Upper lobe of right lung (tissue), 1 donor: ENCODE measurements at regions not wholly inside any gene's neighbourhood (a gene's known extent, or its start where the extent isn't known, plus 50 kb on each side); places are given as distances from the start of the nearest gene placed in this dataset.
A peak's percentile ranks its signal among the peaks of the same experiment; 100 is the strongest.

Source experiments
- ATAC-seq: fragments of 200-7000 bp; cut with Tn5 transposase; one replicate; pipeline ENCODE4 v1.9.1; 2020; ENCODE audit warnings: mild to moderate bottlenecking, moderate library complexity
- DNase-seq: peaks from one replicate; pipeline ENCODE4 v3.0.0-alpha.2; 2020
- H3K27ac ChIP-seq: fragments of 200-600 bp; one replicate; pipeline ENCODE4 v1.8.0; 2022
- H3K27me3 ChIP-seq: fragments of 200-600 bp; one replicate; pipeline ENCODE4 v1.8.0; 2022; ENCODE audit warnings: mild to moderate bottlenecking
- H3K36me3 ChIP-seq: fragments of 200-600 bp; one replicate; pipeline ENCODE4 v1.8.0; 2022
- H3K4me1 ChIP-seq: fragments of 200-600 bp; one replicate; pipeline ENCODE4 v1.8.0; 2022
- H3K4me3 ChIP-seq: fragments of 200-600 bp; one replicate; pipeline ENCODE4 v1.8.0; 2022; ENCODE audit warnings: mild to moderate bottlenecking
- H3K9me3 ChIP-seq: fragments of 200-600 bp; one replicate; pipeline ENCODE4 v1.8.0; 2022
- CTCF ChIP-seq: fragments of 200-600 bp; IDR thresholded peaks from one replicate; pipeline ENCODE4 v1.8.0; 2022; ENCODE audit warnings: antibody characterized with exemption
- intact Hi-C: fragments of 100-400 bp; cut with DNase I; formaldehyde crosslinking; loops from one replicate; pipeline ENCODE4 v1.11.0; 2022
- donor health status: DM: no; HTN: yes; CAD: no; lungs with severe emphysema.

GRCh38 chr10:131845505-131846239 lies 55.1 kb upstream of the PPP2R2D start:
- no peak overlapping the region for H3K4me3 ChIP-seq
- no peak overlapping the region for H3K27ac ChIP-seq
- no peaks in the 10 kb centered on the region for H3K4me1 ChIP-seq
- intact Hi-C loops: no loop called here
- no peaks in the 10 kb centered on the region for H3K36me3 ChIP-seq
- peak; percentile 45 for DNase-seq
- ATAC-seq: no peak
- no peak for TF ChIP-seq CTCF
- no peaks in the 10 kb centered on the region for H3K27me3 ChIP-seq
- H3K9me3 ChIP-seq: no peaks in the 10 kb centered on the region

- intact Hi-C loops: no loop called here
- H3K36me3 ChIP-seq: no peaks in the 10 kb centered on the region
- DNase-seq: peak; percentile 57
- no peaks in the 10 kb centered on the region for H3K27me3 ChIP-seq
- no peaks in the 10 kb centered on the region for H3K4me1 ChIP-seq
- H3K9me3 ChIP-seq: no peaks in the 10 kb centered on the region
- no peak for ATAC-seq
- no peak overlapping the region for H3K4me3 ChIP-seq
- H3K27ac ChIP-seq: no peak overlapping the region
- TF ChIP-seq CTCF: no peak
Observed at GRCh38 chr10:131846240-131847101, 54.3 kb upstream of the PPP2R2D start.

- intact Hi-C loops: no loop called here
- no peaks in the 10 kb centered on the region for H3K4me1 ChIP-seq
- no peak overlapping the region for H3K27ac ChIP-seq
- H3K4me3 ChIP-seq: no peak overlapping the region
- H3K9me3 ChIP-seq: no peaks in the 10 kb centered on the region
- peak; percentile 52 for DNase-seq
- no peak for ATAC-seq
- no peak for TF ChIP-seq CTCF
- H3K36me3 ChIP-seq: no peaks in the 10 kb centered on the region
- no peaks in the 10 kb centered on the region for H3K27me3 ChIP-seq
Observed at GRCh38 chr10:131847241-131847783, 53.5 kb upstream of the PPP2R2D start.

- no peak overlapping the region for H3K4me3 ChIP-seq
- no peaks in the 10 kb centered on the region for H3K27me3 ChIP-seq
- H3K4me1 ChIP-seq: no peaks in the 10 kb centered on the region
- no peaks in the 10 kb centered on the region for H3K36me3 ChIP-seq
- no peak for TF ChIP-seq CTCF
- no peak overlapping the region for H3K27ac ChIP-seq
- ATAC-seq (no peak), DNase-seq (peak; percentile 45)
- H3K9me3 ChIP-seq: no peaks in the 10 kb centered on the region
- intact Hi-C loops: no loop called here
Observed at GRCh38 chr10:131848296-131848695, 52.5 kb upstream of the PPP2R2D start.

DNA sequence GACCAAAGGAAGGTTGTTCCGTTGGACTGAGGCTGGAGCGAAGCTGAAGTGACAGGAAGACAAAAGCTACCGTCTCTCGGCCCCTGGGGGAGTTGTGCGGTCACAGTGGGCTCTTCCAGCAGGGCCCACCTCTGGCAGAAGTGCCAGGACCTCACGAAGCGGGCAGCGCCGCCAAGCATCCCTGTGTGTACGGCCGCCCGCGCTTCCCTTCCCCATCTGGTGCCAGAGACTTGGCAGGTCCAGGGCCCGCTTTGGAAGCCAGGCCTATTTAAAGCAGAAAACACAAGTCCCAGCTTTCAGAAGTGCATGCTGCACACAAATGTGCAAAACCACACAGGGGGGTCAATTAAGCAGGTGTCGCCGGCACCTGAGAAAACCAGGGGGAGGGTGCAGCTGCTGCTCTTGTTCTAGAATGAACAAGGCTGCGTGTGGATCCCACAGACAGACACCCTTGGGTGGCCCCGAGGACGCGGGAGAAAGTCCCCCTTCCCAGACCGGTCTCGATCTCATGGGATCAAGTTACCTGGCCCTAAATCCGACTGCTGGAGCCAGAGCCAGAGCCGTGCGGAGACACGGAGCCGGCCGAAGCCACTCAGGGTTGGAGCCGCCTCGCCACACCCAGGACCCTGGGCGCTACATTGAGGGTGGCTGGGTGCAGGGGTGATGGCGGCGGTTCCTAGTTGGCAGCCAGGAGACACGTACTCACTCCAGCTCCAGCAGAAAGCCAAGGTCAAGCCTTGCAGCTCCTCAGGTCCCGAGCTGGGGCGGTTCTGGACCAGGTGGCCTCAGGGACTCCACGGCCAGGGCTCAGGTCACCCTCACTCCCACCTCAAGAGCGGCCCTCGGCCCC lies 51.8 kb upstream of the PPP2R2D start:
- Histone ChIP-seq H3K9me3 (no peaks in the 10 kb centered on the region), H3K27me3 (no peaks in the 10 kb centered on the region), H3K36me3 (no peaks in the 10 kb centered on the region), H3K27ac (no peak overlapping the region), H3K4me1 (no peaks in the 10 kb centered on the region), H3K4me3 (no peak overlapping the region)
- TF ChIP-seq CTCF: no peak
- intact Hi-C loops: no loop called here
- ATAC-seq: no peak
- peak; percentile 61 for DNase-seq
